Esophagus squamous epithelium (tissue), 4 donors: ENCODE measurements at regions not wholly inside any gene's neighbourhood (a gene's known extent, or its start where the extent isn't known, plus 50 kb on each side); places are given as distances from the start of the nearest gene placed in this dataset.

Source experiments
- CTCF ChIP-seq, 6 experiments: fragments of 450-650 bp in 4 of 6; fragments of 200-600 bp in 2 of 6; sonication (generic) in 2 of 6; IDR thresholded peaks; one replicate each; pipeline ENCODE4 v1.5.1; 2016 to 2019; ENCODE audit warnings: antibody characterized with exemption in 6 of 6, mild to moderate bottlenecking in 4 of 6, moderate library complexity in 4 of 6
- POLR2A ChIP-seq, 4 donors: fragments of 450-650 bp; IDR thresholded peaks; one replicate each; pipeline ENCODE4 v1.6.1; 2017; ENCODE audit warnings: antibody characterized with exemption in 4 of 4, mild to moderate bottlenecking in 4 of 4, moderate library complexity in 3 of 4

- TF ChIP-seq CTCF (IDR thresholded peaks at IDR 0.05) (no peak), POLR2A (IDR thresholded peaks at IDR 0.05) (no peak)
Measured at GRCh38 chr17:70454377-70454776, 285.0 kb downstream of the KCNJ2 start.
